DOHH2 (cell line): ENCODE measurements at regions not wholly inside any gene's neighbourhood (a gene's known extent, or its start where the extent isn't known, plus 50 kb on each side); places are given as distances from the start of the nearest gene placed in this dataset.

Experiments
- EZH2phosphoT487 ChIP-seq: fragments of 200-600 bp; sonication (generic); IDR thresholded peaks from 2 replicates; pipeline ENCODE4 v1.6.1; 2017; ENCODE audit warnings: borderline replicate concordance, mild to moderate bottlenecking, antibody characterized with exemption, low read length, moderate library complexity, mixed read lengths
- TF ChIP-seq, protein P1 (sequence below): fragments of 200-600 bp; sonication (generic); IDR thresholded peaks from one replicate; pipeline ENCODE4 v1.5.1; 2014; ENCODE audit warnings: antibody characterized with exemption, mild to moderate bottlenecking, low read depth, low read length; ENCODE audit not compliant: poor library complexity, severe bottlenecking

DNA sequence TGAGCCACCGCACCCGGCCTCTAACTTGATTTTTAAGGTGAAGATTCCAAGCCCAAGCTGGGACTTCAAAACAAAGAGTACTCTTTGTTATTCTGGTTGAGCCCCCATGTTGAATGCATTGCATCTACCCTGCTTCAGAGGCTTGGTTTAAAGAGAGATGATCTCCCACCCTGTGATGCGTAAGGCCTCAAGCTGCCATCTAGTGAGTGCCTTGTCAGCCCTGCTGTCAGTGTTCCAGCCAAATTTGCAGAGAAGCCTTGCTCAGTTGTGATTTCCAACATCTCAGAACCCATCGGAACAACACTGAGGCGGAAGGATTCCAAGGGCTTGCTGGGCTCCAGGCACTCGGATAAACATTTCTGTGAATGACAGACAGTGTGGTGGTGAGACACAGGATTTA is 210.7 kb upstream of the RGMA start:
- TF ChIP-seq, protein P1, sequence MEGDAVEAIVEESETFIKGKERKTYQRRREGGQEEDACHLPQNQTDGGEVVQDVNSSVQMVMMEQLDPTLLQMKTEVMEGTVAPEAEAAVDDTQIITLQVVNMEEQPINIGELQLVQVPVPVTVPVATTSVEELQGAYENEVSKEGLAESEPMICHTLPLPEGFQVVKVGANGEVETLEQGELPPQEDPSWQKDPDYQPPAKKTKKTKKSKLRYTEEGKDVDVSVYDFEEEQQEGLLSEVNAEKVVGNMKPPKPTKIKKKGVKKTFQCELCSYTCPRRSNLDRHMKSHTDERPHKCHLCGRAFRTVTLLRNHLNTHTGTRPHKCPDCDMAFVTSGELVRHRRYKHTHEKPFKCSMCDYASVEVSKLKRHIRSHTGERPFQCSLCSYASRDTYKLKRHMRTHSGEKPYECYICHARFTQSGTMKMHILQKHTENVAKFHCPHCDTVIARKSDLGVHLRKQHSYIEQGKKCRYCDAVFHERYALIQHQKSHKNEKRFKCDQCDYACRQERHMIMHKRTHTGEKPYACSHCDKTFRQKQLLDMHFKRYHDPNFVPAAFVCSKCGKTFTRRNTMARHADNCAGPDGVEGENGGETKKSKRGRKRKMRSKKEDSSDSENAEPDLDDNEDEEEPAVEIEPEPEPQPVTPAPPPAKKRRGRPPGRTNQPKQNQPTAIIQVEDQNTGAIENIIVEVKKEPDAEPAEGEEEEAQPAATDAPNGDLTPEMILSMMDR, result no peak
- no peak for TF ChIP-seq EZH2phosphoT487
